ENCODE measurements at regions not wholly inside any gene's neighbourhood (a gene's known extent, or its start where the extent isn't known, plus 50 kb on each side); places are given as distances from the start of the nearest gene placed in this dataset.
A peak's percentile ranks its signal among the peaks of the same experiment; 100 is the strongest.

GRCh38 chrX:106356580-106356979 lies 188.5 kb downstream of the PWWP3B start:
- Histone ChIP-seq H2AFZ (ENCODE audit: low read length, unreplicated experiment) (no peak overlapping the region), H3K4me3 (ENCODE audit: low read depth, low read length) (no peak overlapping the region), H3K4me1 (ENCODE audit: control insufficient read depth, insufficient read depth, low read length, unreplicated experiment) (no peaks in the 10 kb centered on the region), H3K79me2 (ENCODE audit: control insufficient read depth, insufficient read depth, low read length, unreplicated experiment) (no peaks in the 10 kb centered on the region), H3K27me3 (ENCODE audit: insufficient read depth, low read length) (no peaks in the 10 kb centered on the region), H3K36me3 (ENCODE audit: insufficient read depth, low read length) (no peaks in the 10 kb centered on the region), H3K27ac (ENCODE audit: low read depth, low read length) (no peak overlapping the region)

GRCh38 chrX:106363214-106363613 lies 195.1 kb downstream of the PWWP3B start:
- no peak overlapping the region for H2AFZ ChIP-seq (ENCODE audit: low read length, unreplicated experiment)
- no peaks in the 10 kb centered on the region for H3K36me3 ChIP-seq (ENCODE audit: insufficient read depth, low read length)
- H3K27ac ChIP-seq (ENCODE audit: low read depth, low read length) = no peak overlapping the region
- no peaks in the 10 kb centered on the region for H3K4me1 ChIP-seq (ENCODE audit: control insufficient read depth, insufficient read depth, low read length, unreplicated experiment)
- no peak overlapping the region for H3K4me3 ChIP-seq (ENCODE audit: low read depth, low read length)
- H3K79me2 ChIP-seq (ENCODE audit: control insufficient read depth, insufficient read depth, low read length, unreplicated experiment) = no peaks in the 10 kb centered on the region
- no peaks in the 10 kb centered on the region for H3K27me3 ChIP-seq (ENCODE audit: insufficient read depth, low read length)

- Histone ChIP-seq H3K4me1 (ENCODE audit: control insufficient read depth, insufficient read depth, low read length, unreplicated experiment) (no peaks in the 10 kb centered on the region), H3K36me3 (ENCODE audit: insufficient read depth, low read length) (no peaks in the 10 kb centered on the region), H3K27me3 (ENCODE audit: insufficient read depth, low read length) (no peaks in the 10 kb centered on the region), H2AFZ (ENCODE audit: low read length, unreplicated experiment) (no peak overlapping the region), H3K4me3 (ENCODE audit: low read depth, low read length) (0 out of 2 replicates have a peak overlapping the region, but pooled peaks have one; percentile 8), H3K79me2 (ENCODE audit: control insufficient read depth, insufficient read depth, low read length, unreplicated experiment) (no peaks in the 10 kb centered on the region), H3K27ac (ENCODE audit: low read depth, low read length) (no peak overlapping the region)
Measured at GRCh38 chrX:106378616-106379015, 210.5 kb downstream of the PWWP3B start.

GRCh38 chrX:106391284-106391911 lies 220.4 kb upstream of the RADX start:
- H3K4me1 ChIP-seq (ENCODE audit: control insufficient read depth, insufficient read depth, low read length, unreplicated experiment) = no peaks in the 10 kb centered on the region
- H3K36me3 ChIP-seq (ENCODE audit: insufficient read depth, low read length) = no peaks in the 10 kb centered on the region
- H3K27me3 ChIP-seq (ENCODE audit: insufficient read depth, low read length) = no peaks in the 10 kb centered on the region
- no peak overlapping the region for H3K4me3 ChIP-seq (ENCODE audit: low read depth, low read length)
- H3K27ac ChIP-seq (ENCODE audit: low read depth, low read length) = no peak overlapping the region
- H3K79me2 ChIP-seq (ENCODE audit: control insufficient read depth, insufficient read depth, low read length, unreplicated experiment) = no peaks in the 10 kb centered on the region
- no peak overlapping the region for H2AFZ ChIP-seq (ENCODE audit: low read length, unreplicated experiment)

GRCh38 chrX:106392346-106392745 lies 219.4 kb upstream of the RADX start:
- Histone ChIP-seq H3K27ac (ENCODE audit: low read depth, low read length) (no peak overlapping the region), H3K27me3 (ENCODE audit: insufficient read depth, low read length) (no peaks in the 10 kb centered on the region), H2AFZ (ENCODE audit: low read length, unreplicated experiment) (no peak overlapping the region), H3K36me3 (ENCODE audit: insufficient read depth, low read length) (no peaks in the 10 kb centered on the region), H3K4me3 (ENCODE audit: low read depth, low read length) (no peak overlapping the region), H3K4me1 (ENCODE audit: control insufficient read depth, insufficient read depth, low read length, unreplicated experiment) (no peaks in the 10 kb centered on the region), H3K79me2 (ENCODE audit: control insufficient read depth, insufficient read depth, low read length, unreplicated experiment) (no peaks in the 10 kb centered on the region)

GRCh38 chrX:106397788-106398538 lies 213.8 kb upstream of the RADX start:
- Histone ChIP-seq H3K4me1 (ENCODE audit: control insufficient read depth, insufficient read depth, low read length, unreplicated experiment) (no peaks in the 10 kb centered on the region), H3K27me3 (ENCODE audit: insufficient read depth, low read length) (no peaks in the 10 kb centered on the region), H3K79me2 (ENCODE audit: control insufficient read depth, insufficient read depth, low read length, unreplicated experiment) (no peaks in the 10 kb centered on the region), H3K27ac (ENCODE audit: low read depth, low read length) (no peak overlapping the region), H3K4me3 (ENCODE audit: low read depth, low read length) (no peak overlapping the region), H2AFZ (ENCODE audit: low read length, unreplicated experiment) (no peak overlapping the region), H3K36me3 (ENCODE audit: insufficient read depth, low read length) (no peaks in the 10 kb centered on the region)

GRCh38 chrX:106401965-106402559 lies 209.7 kb upstream of the RADX start:
- H2AFZ ChIP-seq (ENCODE audit: low read length, unreplicated experiment) = no peak overlapping the region
- H3K79me2 ChIP-seq (ENCODE audit: control insufficient read depth, insufficient read depth, low read length, unreplicated experiment) = no peaks in the 10 kb centered on the region
- H3K4me3 ChIP-seq (ENCODE audit: low read depth, low read length) = no peak overlapping the region
- H3K4me1 ChIP-seq (ENCODE audit: control insufficient read depth, insufficient read depth, low read length, unreplicated experiment) = no peaks in the 10 kb centered on the region
- H3K27ac ChIP-seq (ENCODE audit: low read depth, low read length) = no peak overlapping the region
- H3K36me3 ChIP-seq (ENCODE audit: insufficient read depth, low read length) = no peaks in the 10 kb centered on the region
- no peaks in the 10 kb centered on the region for H3K27me3 ChIP-seq (ENCODE audit: insufficient read depth, low read length)

GRCh38 chrX:106404512-106404911 lies 207.3 kb upstream of the RADX start:
- Histone ChIP-seq H3K27ac (ENCODE audit: low read depth, low read length) (no peak overlapping the region), H3K4me1 (ENCODE audit: control insufficient read depth, insufficient read depth, low read length, unreplicated experiment) (no peaks in the 10 kb centered on the region), H3K27me3 (ENCODE audit: insufficient read depth, low read length) (no peaks in the 10 kb centered on the region), H3K4me3 (ENCODE audit: low read depth, low read length) (no peak overlapping the region), H3K36me3 (ENCODE audit: insufficient read depth, low read length) (no peaks in the 10 kb centered on the region), H2AFZ (ENCODE audit: low read length, unreplicated experiment) (no peak overlapping the region), H3K79me2 (ENCODE audit: control insufficient read depth, insufficient read depth, low read length, unreplicated experiment) (no peaks in the 10 kb centered on the region)

- Histone ChIP-seq H3K27ac (ENCODE audit: low read depth, low read length) (no peak overlapping the region), H3K4me3 (ENCODE audit: low read depth, low read length) (no peak overlapping the region), H3K36me3 (ENCODE audit: insufficient read depth, low read length) (no peaks in the 10 kb centered on the region), H2AFZ (ENCODE audit: low read length, unreplicated experiment) (no peak overlapping the region), H3K27me3 (ENCODE audit: insufficient read depth, low read length) (no peaks in the 10 kb centered on the region), H3K79me2 (ENCODE audit: control insufficient read depth, insufficient read depth, low read length, unreplicated experiment) (no peaks in the 10 kb centered on the region), H3K4me1 (ENCODE audit: control insufficient read depth, insufficient read depth, low read length, unreplicated experiment) (no peaks in the 10 kb centered on the region)
Measured at GRCh38 chrX:106415276-106415895, 196.4 kb upstream of the RADX start.

- Histone ChIP-seq H3K27me3 (ENCODE audit: insufficient read depth, low read length) (no peaks in the 10 kb centered on the region), H3K4me1 (ENCODE audit: control insufficient read depth, insufficient read depth, low read length, unreplicated experiment) (no peaks in the 10 kb centered on the region), H2AFZ (ENCODE audit: low read length, unreplicated experiment) (no peak overlapping the region), H3K79me2 (ENCODE audit: control insufficient read depth, insufficient read depth, low read length, unreplicated experiment) (no peaks in the 10 kb centered on the region), H3K36me3 (ENCODE audit: insufficient read depth, low read length) (no peaks in the 10 kb centered on the region), H3K4me3 (ENCODE audit: low read depth, low read length) (no peak overlapping the region), H3K27ac (ENCODE audit: low read depth, low read length) (no peak overlapping the region)
Measured at GRCh38 chrX:106436691-106437090, 175.1 kb upstream of the RADX start.

All from ACC112 (cell line).